Activated CD4-positive, alpha-beta memory T cell treated with anti-CD3 and anti-CD28 coated beads for 36 hours (primary cell): ENCODE measurements at regions not wholly inside any gene's neighbourhood (a gene's known extent, or its start where the extent isn't known, plus 50 kb on each side); places are given as distances from the start of the nearest gene placed in this dataset.
"Not testable (repeated sequence)": the region's sequence is repeated elsewhere in the genome, so short reads cannot be mapped to it uniquely, and the experiment has no call there.

Source experiments
- CTCF ChIA-PET: fragments of 350-600 bp; sonication (Branson Sonifier 250); formaldehyde crosslinking; loops from one replicate; lab custom pipeline; 2021; ENCODE audit warnings: antibody characterized with exemption, inconsistent platforms; lab: Charles Lee
- POLR2A ChIA-PET: fragments of 350-600 bp; sonication (Branson Sonifier 250); formaldehyde crosslinking; loops from one replicate; lab custom pipeline; 2021; ENCODE audit warnings: antibody characterized with exemption; lab: Charles Lee
- DNase-seq: peaks from one replicate; pipeline ENCODE4 v3.0.0-alpha.2; 2020
- H3K27ac Mint-ChIP-seq: one replicate; pipeline ENCODE4 v1.8.0; 2021; ENCODE audit warnings: mixed read lengths
- H3K27me3 Mint-ChIP-seq: one replicate; pipeline ENCODE4 v1.8.0; 2021; ENCODE audit warnings: mixed read lengths
- H3K36me3 Mint-ChIP-seq: one replicate; pipeline ENCODE4 v1.8.0; 2021; ENCODE audit warnings: mixed read lengths
- H3K4me1 Mint-ChIP-seq: one replicate; pipeline ENCODE4 v1.8.0; 2021; ENCODE audit warnings: low read depth, mixed read lengths
- H3K4me3 Mint-ChIP-seq: one replicate; pipeline ENCODE4 v1.8.0; 2021; ENCODE audit warnings: mild to moderate bottlenecking, mixed read lengths
- H3K9me3 Mint-ChIP-seq: one replicate; pipeline ENCODE4 v1.8.0; 2021; ENCODE audit warnings: mixed read lengths
- intact Hi-C: fragments of 100-400 bp; cut with micrococcal nuclease; formaldehyde crosslinking; loops from one replicate; pipeline ENCODE4 v1.15.1; 2023

DNA sequence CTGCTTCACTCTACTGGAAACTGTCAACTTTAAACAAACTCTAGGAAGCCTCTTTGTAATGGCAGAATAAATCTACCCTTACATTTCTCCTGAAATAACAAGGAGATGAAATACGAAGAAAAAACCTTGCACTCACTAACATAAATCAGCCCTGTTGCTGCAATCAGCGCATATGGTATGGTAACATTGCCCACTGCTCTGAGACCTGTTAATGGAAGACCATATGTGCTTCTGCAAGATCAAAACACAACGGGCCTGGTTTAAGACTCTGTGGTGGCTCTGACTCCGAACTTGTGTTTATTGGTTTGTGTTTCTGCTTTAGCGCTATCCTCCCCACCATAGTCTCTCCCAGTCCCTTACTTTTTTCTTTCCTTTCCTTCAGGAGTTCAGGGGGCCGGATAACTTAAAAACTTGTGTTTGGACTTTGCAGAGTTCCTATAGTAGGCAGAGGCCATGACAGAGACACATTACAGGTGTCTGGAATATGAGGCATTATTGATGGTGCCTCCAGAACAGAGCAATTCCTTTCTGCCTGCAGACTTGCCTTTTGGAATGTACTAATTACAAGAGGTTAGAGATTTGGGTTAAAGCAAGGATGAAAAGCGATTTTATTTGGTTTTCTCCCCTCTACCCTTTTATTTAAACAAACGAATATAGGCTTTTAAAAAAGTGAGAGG, 110.8 kb downstream of the PSAT1 start:
- H3K27me3 Mint-ChIP-seq, result peaks cover 2% of the 10 kb centered on the region
- intact Hi-C loops, result no loop called here
- H3K36me3 Mint-ChIP-seq, result no peaks in the 10 kb centered on the region
- H3K4me3 Mint-ChIP-seq, result no peak overlapping the region
- H3K4me1 Mint-ChIP-seq, result no peaks in the 10 kb centered on the region
- H3K27ac Mint-ChIP-seq, result no peak overlapping the region
- no peaks in the 10 kb centered on the region for H3K9me3 Mint-ChIP-seq
- POLR2A ChIA-PET, result no interaction called here
- CTCF ChIA-PET, result no interaction called here
- no peak for DNase-seq

DNA sequence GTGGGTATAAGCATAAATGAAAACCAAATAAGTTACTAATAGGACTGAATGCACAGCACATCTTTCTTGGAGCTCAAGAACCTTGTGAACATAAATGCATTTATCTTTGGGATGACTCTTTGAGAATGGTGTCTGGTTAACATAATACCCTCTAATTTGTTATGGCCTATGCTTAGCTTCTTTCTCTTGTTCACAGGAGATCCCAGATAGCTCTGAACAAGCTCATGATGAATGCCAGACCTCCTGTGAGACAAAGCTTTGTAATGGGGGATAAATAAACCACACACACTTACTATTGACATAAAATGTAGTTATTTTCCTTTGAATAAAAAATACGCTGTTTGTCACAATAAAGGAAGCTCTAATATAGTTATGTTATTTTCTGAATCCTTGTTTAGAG, 111.5 kb downstream of the PSAT1 start:
- H3K9me3 Mint-ChIP-seq, result no peaks in the 10 kb centered on the region
- no peaks in the 10 kb centered on the region for H3K4me1 Mint-ChIP-seq
- no peaks in the 10 kb centered on the region for H3K36me3 Mint-ChIP-seq
- CTCF ChIA-PET, result no interaction called here
- POLR2A ChIA-PET, result no interaction called here
- no peaks in the 10 kb centered on the region for H3K27me3 Mint-ChIP-seq
- H3K4me3 Mint-ChIP-seq, result no peak overlapping the region
- no peak overlapping the region for H3K27ac Mint-ChIP-seq
- DNase-seq, result no peak
- intact Hi-C loops, result no loop called here

DNA sequence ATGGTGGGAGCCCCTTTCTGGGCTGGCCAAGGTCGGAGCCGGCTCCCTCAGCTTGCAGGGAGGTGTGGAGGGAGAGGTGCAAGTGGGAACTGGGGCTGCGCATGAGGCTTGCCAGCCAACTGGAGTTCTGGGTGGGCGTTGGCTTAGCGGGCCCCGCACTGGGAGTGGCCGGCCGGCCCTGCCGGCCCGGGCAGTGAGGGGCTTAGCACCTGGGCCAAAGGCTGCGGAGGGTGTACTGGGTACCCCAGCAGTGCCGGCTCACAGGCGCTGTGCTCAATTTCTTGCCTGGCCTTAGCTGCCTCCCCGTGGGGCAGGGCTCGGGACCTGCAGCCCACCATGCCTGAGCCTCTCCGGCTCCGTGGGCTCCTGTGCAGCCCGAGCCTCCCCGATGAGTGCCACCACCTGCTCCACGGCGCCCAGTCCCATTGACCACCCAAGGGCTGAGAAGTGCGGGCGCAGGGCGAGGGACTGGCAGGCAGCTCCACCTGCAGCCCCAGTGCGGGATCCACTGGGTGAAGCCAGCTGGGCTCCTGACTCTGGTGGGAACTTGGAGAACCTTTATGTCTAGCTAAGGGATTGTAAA, 113.1 kb downstream of the PSAT1 start:
- H3K27me3 Mint-ChIP-seq, H3K4me1 Mint-ChIP-seq, POLR2A ChIA-PET, intact Hi-C loops, DNase-seq, H3K9me3 Mint-ChIP-seq, H3K4me3 Mint-ChIP-seq, CTCF ChIA-PET, H3K27ac Mint-ChIP-seq, H3K36me3 Mint-ChIP-seq: not testable (repeated sequence)

DNA sequence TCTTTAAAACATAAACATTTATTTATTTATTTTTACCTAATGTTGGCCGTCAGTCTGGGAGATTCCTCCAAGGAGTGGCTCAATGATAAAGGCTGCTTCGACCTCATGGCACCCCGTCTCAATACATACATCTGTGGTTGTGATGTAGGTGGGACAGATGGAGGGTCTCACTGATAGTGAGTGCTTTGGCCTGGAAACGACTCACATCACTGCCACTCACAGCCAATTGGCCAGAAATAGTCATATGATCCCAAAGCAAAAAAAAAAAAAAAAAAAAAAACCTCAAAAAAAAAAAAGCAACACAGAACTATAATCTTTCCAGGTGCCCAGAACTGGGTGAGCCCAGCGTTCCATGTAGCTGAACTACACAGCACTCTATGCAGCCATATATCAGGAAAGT, 125.4 kb downstream of the PSAT1 start:
- Mint-ChIP-seq H3K27ac (no peak overlapping the region), H3K9me3 (no peaks in the 10 kb centered on the region), H3K4me3 (no peak overlapping the region), H3K27me3 (peaks cover 4% of the 10 kb centered on the region), H3K36me3 (no peaks in the 10 kb centered on the region), H3K4me1 (no peaks in the 10 kb centered on the region)
- ChIA-PET POLR2A (no interaction called here), CTCF (no interaction called here)
- intact Hi-C loops, result no loop called here
- DNase-seq, result no peak

DNA sequence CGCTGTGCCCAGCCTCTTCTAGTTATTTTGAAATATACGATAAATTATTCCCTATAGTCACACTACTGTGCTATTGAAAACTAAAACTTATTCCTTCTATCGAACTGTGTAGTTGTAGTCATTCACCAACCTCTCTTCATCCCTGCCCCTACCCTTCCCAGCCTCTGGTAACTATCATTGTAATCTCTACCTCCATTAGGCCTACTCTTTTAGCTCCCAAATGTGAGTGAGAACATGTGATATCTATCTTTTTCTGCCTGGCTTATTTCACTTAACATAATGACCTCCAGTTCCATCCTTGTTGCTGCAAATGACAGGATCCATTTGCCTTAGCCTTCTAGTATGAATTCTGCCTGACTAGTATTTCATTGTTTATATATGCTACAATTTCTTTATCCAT, 127.4 kb downstream of the PSAT1 start:
- Mint-ChIP-seq H3K27ac (no peak overlapping the region), H3K36me3 (no peaks in the 10 kb centered on the region), H3K4me3 (no peak overlapping the region), H3K4me1 (no peaks in the 10 kb centered on the region), H3K9me3 (peaks cover 5% of the 10 kb centered on the region), H3K27me3 (peaks cover 3% of the 10 kb centered on the region)
- no peak for DNase-seq
- ChIA-PET POLR2A (no interaction called here), CTCF (no interaction called here)
- intact Hi-C loops, result no loop called here

DNA sequence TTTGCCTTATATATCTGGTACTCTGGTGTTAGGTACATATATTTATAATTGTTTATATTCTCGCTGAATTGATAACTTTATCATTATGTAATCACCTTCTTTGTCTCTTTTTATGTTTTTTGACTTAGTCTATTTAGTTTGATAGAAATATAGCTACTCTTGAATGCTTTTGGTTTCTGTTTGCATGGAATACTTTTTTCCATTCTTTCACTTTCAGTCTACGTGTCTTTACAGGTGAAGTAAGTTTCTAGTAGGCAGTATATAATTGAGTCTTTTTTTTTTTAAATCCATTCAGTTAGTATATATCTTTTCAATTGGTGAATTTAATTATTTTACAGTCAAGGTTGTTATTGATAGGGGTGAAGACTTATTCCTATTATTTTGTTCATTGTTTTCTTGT, 131.7 kb downstream of the PSAT1 start:
- POLR2A ChIA-PET, result no interaction called here
- Mint-ChIP-seq H3K4me1 (no peaks in the 10 kb centered on the region), H3K4me3 (no peak overlapping the region), H3K27me3 (peaks cover 6% of the 10 kb centered on the region), H3K9me3 (peaks cover 16% of the 10 kb centered on the region), H3K36me3 (no peaks in the 10 kb centered on the region), H3K27ac (no peak overlapping the region)
- no peak for DNase-seq
- intact Hi-C loops, result no loop called here
- CTCF ChIA-PET, result no interaction called here

DNA sequence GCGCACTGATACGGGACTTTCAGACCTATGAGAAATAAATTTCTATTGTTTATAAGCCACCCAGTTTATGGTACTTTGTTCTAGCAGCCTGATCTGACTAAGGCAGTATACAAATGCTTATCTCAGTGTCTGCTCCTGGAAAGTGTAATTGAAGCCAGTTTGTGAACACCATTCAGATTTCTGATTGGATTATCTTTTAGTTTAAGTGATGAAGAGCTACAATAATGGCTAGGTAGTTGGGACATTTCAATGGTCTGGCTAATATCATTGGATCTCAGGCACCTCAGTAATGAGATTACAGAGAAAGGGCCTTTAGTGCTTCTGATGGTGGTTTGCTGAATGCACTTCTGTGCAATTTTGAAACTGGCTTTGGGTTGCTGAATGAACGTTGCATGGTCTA, 133.5 kb downstream of the PSAT1 start:
- no peak for DNase-seq
- H3K27me3 Mint-ChIP-seq, result peaks cover 13% of the 10 kb centered on the region
- CTCF ChIA-PET, result no interaction called here
- H3K27ac Mint-ChIP-seq, result no peak overlapping the region
- H3K36me3 Mint-ChIP-seq, result no peaks in the 10 kb centered on the region
- POLR2A ChIA-PET, result no interaction called here
- intact Hi-C loops, result no loop called here
- H3K9me3 Mint-ChIP-seq, result peaks cover 16% of the 10 kb centered on the region
- no peaks in the 10 kb centered on the region for H3K4me1 Mint-ChIP-seq
- H3K4me3 Mint-ChIP-seq, result no peak overlapping the region

DNA sequence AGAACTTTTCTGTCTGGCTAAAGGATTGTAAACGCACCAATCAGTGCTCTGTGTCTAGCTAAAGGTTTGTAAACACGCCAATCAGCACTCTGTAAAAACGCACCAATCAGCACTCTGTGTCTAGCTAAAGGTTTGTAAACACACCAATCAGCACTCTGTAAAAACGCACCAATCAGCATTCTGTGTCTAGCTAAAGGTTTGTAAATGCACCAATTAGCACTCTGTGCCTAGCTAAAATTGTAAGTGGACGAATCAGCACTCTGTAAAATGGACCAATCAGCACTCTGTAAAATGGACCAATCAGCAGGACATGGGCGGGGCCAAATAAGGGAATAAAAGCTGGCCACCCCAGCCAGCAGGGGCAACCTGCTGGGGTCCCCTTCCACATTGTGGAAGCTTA, 134.1 kb downstream of the PSAT1 start:
- H3K4me1 Mint-ChIP-seq, H3K27ac Mint-ChIP-seq, CTCF ChIA-PET, H3K36me3 Mint-ChIP-seq, intact Hi-C loops, DNase-seq, POLR2A ChIA-PET, H3K4me3 Mint-ChIP-seq: not testable (repeated sequence)
- Mint-ChIP-seq H3K9me3 (peaks cover 16% of the 10 kb centered on the region), H3K27me3 (peaks cover 14% of the 10 kb centered on the region)

DNA sequence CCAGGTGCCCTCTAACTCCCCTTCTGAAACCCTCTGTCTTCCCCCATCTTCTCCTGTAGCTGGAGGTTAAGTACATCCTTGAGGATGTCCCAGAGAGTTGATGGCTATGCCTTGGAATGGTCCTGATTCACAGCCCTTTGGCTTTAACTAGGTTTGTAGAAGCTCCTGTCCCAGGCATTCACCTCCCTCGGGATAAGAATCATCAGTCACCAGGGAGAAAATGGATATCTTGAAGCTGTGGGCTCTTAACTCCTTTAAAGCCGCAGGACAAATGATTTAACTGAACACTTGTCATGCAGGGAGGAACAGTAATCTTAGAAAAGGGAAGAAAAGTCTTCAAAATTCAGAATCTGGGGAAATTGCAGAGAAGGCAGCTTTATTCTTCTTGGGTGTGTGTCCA, 139.9 kb downstream of the PSAT1 start:
- intact Hi-C loops, result no loop called here
- DNase-seq, result no peak
- POLR2A ChIA-PET, result no interaction called here
- Mint-ChIP-seq H3K27me3 (peaks cover 23% of the 10 kb centered on the region), H3K9me3 (no peaks in the 10 kb centered on the region), H3K36me3 (no peaks in the 10 kb centered on the region), H3K4me1 (peaks cover 4% of the 10 kb centered on the region), H3K27ac (no peak overlapping the region), H3K4me3 (no peak overlapping the region)
- CTCF ChIA-PET, result interaction anchor here (0.6 kb wide), 1 partner anchor 1913 kb away, joined by 3 read pairs; no protein-coding TSS in a partner anchor

DNA sequence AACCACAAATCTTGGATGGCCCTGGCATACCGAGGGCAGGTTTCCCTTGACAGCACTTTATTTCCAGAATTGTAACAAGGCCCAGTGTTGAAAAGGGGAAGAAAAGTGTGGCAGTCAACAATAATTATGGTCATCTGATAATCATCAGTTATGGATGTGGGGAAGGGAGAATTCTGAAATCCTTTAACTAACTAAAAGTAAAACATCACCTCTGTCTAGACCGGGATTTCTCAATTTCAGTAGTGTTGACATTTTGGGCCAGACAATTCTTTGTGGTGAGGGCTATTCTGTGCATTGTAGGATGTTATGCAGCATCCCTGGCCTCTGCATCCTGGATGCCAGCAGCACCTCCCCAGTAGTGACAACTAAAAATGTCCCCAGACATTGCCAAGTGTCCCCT, 140.4 kb downstream of the PSAT1 start:
- no peaks in the 10 kb centered on the region for H3K9me3 Mint-ChIP-seq
- intact Hi-C loops, result no loop called here
- no peak overlapping the region for H3K4me3 Mint-ChIP-seq
- H3K27me3 Mint-ChIP-seq, result peaks cover 23% of the 10 kb centered on the region
- no peak overlapping the region for H3K27ac Mint-ChIP-seq
- H3K36me3 Mint-ChIP-seq, result no peaks in the 10 kb centered on the region
- ChIA-PET POLR2A (no interaction called here), CTCF (no interaction called here)
- DNase-seq, result no peak
- H3K4me1 Mint-ChIP-seq, result peaks cover 4% of the 10 kb centered on the region

DNA sequence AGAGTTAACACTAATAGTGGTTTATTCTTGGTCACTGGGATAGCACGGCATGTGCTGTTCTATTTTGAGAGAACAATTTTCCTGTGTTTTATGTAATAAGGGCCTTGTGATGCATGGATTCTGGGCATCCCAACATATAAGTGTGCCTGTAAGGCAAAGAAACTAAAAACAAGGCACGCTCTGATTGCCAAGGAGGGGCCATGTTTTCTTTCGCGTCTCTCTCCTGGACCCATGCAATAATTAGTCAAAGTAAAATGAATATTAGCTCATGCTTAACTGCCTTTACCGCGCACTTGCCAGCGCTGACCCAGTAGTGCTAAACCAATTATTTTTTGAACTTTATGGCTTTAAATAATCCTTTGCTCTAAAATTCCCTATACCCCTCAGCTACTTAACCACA, 140.9 kb downstream of the PSAT1 start:
- Mint-ChIP-seq H3K4me3 (no peak overlapping the region), H3K36me3 (no peaks in the 10 kb centered on the region), H3K27me3 (peaks cover 23% of the 10 kb centered on the region), H3K4me1 (peaks cover 4% of the 10 kb centered on the region), H3K9me3 (no peaks in the 10 kb centered on the region), H3K27ac (no peak overlapping the region)
- ChIA-PET CTCF (interaction anchor here (0.7 to 1.3 kb wide), 4 partner anchors 37 to 837 kb away, joined by 3 read pairs; no protein-coding TSS in a partner anchor), POLR2A (no interaction called here)
- DNase-seq, result no peak
- intact Hi-C loops, result no loop called here

DNA sequence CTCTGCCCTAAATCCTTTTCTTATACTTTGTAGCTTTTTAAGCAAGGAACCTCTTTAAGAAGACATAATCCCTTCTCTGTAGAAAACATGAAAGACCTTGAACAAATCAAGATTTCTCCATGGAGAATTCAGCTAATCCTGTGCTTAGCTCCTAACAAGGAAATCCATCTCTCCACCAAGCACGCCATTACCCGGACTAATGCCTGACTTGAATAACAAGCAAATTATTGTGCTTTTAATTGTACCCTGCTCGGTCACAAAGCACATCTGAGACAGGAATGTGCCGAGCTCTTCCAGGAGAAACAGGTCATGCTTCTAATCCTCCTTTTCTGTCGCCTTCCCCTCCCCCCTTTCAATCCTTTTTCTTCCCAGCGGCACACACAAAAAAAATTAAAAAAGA, 141.3 kb downstream of the PSAT1 start:
- ChIA-PET CTCF (interaction anchor here (0.7 to 1.3 kb wide), 4 partner anchors 37 to 837 kb away, joined by 3 read pairs; no protein-coding TSS in a partner anchor), POLR2A (no interaction called here)
- peaks cover 4% of the 10 kb centered on the region for H3K4me1 Mint-ChIP-seq
- no peak overlapping the region for H3K27ac Mint-ChIP-seq
- no peaks in the 10 kb centered on the region for H3K36me3 Mint-ChIP-seq
- intact Hi-C loops, result no loop called here
- H3K4me3 Mint-ChIP-seq, result no peak overlapping the region
- peaks cover 23% of the 10 kb centered on the region for H3K27me3 Mint-ChIP-seq
- H3K9me3 Mint-ChIP-seq, result no peaks in the 10 kb centered on the region
- no peak for DNase-seq

DNA sequence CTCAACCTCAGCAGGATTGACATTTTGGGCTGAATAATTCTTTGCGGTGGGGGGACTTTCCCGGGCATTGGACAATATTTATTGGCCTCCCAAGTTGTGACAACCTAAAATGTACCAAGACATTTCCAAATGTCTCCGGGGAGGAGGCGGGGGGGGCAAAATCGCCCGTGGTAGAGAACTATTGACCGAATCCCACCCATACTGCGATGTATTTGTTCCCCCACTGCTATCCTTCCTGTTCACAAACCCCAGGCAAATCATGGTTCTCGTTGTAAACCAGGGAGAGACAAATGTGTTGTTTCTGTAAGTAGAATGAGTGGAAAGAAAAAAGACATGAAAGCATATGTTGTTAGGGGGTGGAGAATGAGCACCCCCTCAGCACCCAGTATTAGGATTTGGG, 141.9 kb downstream of the PSAT1 start:
- Mint-ChIP-seq H3K9me3 (no peaks in the 10 kb centered on the region), H3K27ac (no peak overlapping the region), H3K4me3 (no peak overlapping the region), H3K36me3 (no peaks in the 10 kb centered on the region), H3K27me3 (peaks cover 23% of the 10 kb centered on the region), H3K4me1 (peaks cover 4% of the 10 kb centered on the region)
- DNase-seq, result no peak
- POLR2A ChIA-PET, result no interaction called here
- CTCF ChIA-PET, result interaction anchor here (0.8 to 1.6 kb wide), 8 partner anchors 10 to 224 kb away, joined by 3 to 22 read pairs (median 3); no protein-coding TSS in a partner anchor
- intact Hi-C loops, result no loop called here
